HG03025 (cell line): ENCODE measurements at regions not wholly inside any gene's neighbourhood (a gene's known extent, or its start where the extent isn't known, plus 50 kb on each side); places are given as distances from the start of the nearest gene placed in this dataset.

Experiments
- ATAC-seq: cut with Tn5 transposase; IDR thresholded peaks from one replicate; pipeline ENCODE4 v1.9.1; 2021; ENCODE audit warnings: mild to moderate bottlenecking, moderate library complexity; ENCODE audit not compliant: unreplicated experiment, low FRiP score

DNA sequence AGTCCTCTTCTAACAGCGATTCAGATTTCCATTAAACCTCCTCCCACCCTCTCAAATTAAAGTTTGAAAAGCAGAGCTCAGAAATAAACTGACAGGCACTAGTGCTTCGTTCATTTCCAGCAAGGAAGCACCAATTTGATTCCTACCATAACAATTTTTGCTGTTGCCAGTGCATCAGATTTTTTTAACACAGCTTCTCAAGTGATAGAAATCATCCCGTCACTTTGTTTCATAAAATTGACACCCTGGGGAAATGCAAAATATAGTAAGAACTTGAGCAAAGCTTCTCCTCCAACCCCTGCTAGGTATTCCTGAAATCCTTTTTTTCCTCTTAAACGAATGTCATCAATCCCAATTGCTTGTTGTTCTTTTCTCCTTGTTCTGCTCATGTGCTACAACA, 332.1 kb downstream of the FOXG1 start:
- no peak for ATAC-seq

DNA sequence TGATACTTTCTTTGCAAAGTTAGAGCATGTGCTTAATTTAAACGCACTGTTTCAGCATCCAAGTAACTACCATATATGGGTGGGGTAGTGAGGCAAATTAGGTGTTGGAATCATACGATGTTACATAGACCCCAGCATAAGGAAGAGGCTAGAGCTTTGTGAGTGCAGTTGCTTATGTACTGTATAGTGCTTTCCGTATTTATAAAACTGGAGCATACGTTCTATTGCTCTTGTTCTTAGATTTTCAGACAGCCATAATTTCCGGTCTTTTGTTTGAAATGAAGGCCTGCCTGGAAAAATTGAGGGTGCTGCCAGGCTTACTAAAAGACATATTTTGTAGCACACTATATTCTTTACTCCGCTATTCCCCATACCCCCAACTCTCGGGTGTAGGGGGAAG, 335.7 kb downstream of the FOXG1 start:
- no peak for ATAC-seq

DNA sequence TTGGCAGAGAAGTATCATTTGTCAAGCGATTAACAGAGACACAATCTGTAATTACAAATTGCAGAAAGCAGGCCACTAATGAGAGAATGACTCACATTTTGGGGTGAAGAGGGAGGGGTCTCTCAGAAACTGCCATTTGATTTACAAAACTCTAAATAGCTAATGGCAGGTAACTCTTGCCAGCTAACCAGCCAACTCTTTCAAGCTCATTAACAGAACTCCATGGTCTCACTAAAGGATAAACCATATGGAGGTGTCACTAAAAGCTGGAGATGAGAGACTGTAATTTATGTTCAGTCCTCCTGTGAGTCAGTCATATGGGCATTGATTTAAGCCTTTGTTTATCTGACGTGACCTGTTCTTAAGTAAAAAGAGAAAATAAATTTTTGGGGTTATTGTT, 336.4 kb downstream of the FOXG1 start:
- no peak for ATAC-seq

DNA sequence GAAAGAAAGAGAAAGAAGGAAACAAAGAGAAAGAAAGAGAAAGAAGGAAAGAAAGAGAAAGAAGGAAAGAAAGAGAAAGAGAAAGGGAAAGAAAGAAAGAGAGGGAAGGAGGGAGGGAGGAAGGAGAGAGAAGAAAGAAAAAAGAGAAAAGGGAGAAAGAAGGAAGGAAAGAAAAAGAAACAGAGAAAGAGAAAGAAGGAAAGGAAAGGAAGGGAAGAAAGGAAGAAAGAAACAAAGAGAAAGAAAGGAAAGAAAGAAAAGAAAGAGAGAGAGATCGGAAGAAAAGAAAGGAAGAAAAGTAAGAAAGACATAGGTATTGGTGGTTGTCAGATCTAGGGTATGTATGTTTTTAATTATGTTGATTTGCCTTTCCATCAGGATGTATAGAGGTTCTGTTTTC, 342.3 kb downstream of the FOXG1 start:
- no peak for ATAC-seq

DNA sequence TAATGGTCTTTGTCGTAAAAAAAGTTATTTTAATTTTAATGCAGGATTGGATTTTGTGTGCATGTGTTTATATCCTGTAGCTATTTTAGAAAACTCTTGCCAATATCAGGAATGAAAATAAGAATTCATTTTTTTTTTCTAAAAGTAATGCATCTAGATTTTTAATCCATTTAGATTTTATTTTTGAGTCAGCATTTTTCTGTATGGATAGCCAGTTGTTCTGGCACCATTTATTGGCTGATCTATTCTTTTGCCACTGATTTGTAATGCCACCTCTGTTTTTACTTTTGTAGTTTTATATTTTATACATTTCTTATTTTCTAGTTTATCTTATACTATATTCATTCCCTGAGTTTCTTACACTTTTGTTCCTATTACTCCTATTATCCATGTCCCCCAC, 343.0 kb downstream of the FOXG1 start:
- no peak for ATAC-seq

DNA sequence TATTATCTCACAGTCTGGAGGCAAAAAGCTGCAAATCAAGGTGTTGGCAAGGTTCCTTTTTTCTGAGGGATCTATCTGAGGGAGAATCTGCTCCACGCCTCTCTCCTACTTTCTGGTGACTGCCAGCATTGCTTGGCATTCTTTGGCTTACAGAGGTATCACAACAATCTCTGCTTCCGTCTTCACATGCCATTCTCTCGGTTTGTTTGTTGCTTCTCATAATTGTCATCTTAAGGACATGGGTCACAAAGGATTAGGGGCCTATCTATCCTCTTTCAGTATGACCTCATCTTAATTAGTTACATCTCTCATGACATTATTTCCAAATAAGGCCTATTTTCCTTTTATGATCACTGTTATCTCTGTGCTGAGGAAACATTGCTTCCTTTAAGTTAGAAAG, 345.0 kb downstream of the FOXG1 start:
- ATAC-seq: no peak

- ATAC-seq: no peak
These were observed 356.4 kb downstream of the FOXG1 start for GRCh38 chr14:29123017-29123416.

DNA sequence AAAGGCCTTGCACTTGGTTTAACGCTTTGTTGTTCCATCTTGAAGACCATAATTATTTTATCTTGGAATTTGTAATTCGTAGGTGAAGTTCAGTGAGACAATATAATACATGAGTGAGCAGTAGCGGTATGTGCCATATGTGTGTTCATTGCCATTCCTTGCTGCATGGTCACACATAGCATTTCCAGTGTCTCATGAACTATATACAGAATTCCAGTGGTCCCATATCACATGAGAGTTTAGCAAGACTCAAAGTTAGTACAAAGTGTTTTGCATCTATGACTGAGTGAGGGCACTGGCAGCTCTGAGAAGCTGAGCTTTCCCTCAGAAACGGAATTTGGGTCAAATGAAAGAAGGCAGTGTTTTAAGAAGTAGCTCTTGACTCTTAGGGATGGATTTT, 359.8 kb downstream of the FOXG1 start:
- no peak for ATAC-seq

DNA sequence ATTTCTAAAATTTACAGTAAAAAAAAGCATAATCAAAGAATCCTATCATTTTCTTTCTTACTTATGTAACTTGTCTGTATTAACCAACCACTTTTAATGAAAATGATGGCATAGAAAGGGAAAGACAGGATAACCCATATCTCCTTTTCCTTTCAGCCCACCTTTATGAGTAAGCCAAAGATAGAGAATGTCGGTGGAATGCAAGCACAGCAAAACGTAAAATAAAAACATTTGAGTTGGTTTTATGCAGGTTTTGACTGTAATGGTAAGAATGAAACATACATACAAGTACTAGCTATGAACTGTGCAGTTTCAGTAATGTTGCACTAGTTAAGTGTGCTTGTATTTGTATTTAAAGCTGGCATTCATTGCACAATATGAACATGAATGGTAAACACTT, 360.3 kb downstream of the FOXG1 start:
- no peak for ATAC-seq

DNA sequence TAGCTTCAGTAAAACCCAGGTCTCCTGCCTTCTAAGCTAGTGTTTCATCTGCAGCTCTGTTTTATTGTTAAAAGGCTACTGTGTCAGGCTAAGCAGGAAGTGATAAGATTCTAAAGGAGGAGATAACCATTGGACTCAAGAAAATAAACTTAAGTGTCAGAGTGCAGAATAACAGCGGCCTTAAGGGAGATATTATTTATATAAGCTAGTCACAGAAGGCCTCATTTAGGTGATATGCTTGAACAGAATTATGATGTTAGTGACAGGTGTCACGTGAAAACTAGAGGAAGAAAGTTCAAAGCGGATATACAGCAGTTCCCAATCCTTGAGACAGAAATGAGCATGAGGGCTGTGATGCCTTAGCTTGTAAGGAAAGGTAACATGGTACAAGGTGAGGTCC, 373.4 kb downstream of the FOXG1 start:
- no peak for ATAC-seq

DNA sequence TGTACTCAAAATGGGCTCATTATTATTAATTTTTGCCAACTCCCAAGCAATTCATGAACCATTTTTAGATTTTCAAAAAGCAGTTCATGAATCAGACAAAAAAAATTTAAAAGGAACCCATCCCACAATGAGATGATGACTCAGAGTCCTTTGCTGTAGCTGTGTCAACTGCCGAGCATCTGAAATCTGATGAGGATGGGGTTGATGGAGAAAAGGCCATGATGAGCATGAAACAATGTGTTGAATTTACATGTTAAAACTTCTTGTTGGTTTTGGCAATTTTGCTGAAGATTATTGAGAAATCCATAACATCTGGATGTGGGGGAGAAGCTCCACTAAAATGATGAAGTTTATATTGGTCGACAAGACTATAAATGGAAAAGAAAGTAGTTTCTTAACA, 378.0 kb downstream of the FOXG1 start:
- ATAC-seq: no peak

GRCh38 chr14:29148221-29148620, 381.6 kb downstream of the FOXG1 start:
- ATAC-seq: no peak

DNA sequence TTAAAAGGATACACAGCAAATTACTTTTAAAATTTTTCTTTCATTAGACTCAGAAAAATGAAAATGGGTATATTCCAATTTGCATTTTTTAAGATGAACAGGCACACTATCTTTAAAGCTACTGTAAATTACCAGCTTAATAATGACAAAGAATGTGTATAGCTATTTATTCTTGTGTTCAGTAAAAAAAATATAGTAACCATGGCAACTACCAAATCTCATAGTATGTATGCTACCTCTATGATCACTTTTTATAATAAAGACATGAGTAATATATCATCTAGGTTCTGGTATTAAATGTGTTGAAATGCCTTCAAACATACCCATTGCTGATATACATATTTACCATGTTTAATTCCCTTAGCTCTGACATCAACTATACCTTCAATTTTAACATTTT, 383.2 kb downstream of the FOXG1 start:
- ATAC-seq: no peak

DNA sequence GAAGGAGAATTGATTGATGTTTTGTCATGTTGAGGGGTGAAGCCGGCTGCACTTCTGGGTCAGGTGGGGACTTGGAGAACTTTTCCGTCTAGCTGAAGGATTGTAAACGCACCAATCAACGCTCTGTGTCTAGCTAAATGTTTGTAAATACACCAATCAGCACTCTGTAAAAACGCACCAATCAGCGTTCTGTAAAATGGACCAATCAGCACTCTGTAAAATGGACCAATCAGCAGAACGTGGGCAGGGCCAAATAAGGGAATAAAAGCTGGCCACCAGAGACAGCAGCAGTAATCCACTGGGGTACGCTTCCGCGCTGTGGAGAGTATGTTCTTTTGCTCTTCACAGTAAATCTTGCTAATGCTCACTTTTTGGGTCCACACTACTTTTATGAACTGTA, 384.1 kb downstream of the FOXG1 start:
- no peak for ATAC-seq

DNA sequence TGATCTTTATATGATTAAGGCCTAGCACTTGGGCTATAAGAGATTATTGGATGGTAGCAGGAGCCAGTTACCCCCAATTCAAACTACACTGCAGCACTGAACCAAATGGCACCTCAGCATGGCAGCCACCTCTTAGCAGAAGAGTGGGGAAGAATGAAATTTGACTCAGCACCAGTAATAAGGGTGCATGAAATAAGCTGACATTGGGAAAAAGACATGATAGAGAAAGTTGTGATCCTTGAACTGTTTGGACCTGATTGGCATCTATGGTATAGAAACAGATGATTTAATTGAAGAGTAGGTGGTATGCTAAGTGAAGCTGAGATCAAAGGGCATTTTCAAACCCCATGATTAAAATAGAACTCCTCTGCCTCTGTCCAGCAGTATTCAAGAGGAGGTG, 389.5 kb downstream of the FOXG1 start:
- ATAC-seq: no peak

GRCh38 chr14:29161593-29161992, 395.0 kb downstream of the FOXG1 start:
- no peak for ATAC-seq

DNA sequence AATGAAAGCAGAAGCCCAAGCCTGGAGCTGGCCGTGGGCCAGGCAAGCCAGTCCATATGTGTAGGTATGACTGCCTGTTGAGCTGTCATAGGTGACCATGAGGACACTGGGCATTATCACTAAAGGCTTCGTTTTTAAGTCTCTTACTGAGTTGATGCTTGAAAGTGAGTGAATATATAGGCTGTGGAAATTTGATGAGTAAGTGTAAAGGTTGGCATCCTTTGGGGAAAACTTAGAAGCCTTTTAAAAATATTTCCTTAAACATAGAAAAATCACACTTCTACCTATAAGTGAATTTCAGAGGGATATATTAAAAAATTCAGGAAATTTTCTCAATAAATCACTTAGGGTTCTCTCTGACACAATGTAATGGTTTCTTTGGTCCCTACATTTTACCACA, 396.5 kb downstream of the FOXG1 start:
- ATAC-seq: no peak

GRCh38 chr14:29165431-29165830, 398.8 kb downstream of the FOXG1 start:
- no peak for ATAC-seq

- no peak for ATAC-seq
These were observed 399.9 kb downstream of the FOXG1 start for GRCh38 chr14:29166507-29166906.

DNA sequence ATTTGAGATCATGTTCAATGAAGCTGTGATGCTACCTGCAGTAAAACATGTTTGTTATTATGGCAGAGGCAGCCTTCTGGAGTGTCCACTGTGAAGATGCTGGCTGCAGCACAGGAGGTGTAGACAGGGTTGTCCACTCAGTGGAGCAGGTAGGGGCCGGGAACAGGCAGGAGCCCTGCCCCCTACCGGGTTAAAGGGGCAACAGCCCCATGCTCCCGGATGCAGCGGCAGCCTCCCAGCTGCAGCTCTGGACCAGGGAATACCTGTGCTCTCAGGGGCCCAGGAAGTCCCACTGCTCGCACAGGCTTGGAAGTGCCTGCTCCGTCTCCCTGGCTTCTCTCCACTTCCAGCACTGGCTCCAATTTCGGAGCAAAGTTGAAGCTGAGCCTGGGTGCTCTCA, 401.6 kb downstream of the FOXG1 start:
- ATAC-seq: no peak

DNA sequence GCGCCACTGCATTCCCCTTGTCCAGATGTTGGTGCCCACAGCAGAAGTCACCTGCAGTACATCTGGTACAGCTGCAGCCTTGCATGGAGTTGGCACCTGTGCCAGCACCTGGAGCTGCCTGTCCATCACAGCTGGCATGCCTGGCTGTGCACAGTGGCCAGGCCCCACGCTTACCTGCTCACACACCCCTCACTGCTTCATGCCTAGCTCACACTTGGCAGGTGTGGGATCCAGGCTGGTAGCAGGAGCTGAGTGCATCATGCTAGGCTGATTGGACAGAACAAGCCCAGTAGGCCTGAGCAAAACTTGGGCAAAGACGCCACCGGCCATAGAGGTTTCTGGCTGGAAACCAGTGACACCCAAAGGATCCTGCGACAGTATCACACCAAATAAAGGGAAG, 402.8 kb downstream of the FOXG1 start:
- ATAC-seq: no peak

- ATAC-seq: no peak
These were observed 409.1 kb downstream of the FOXG1 start for GRCh38 chr14:29175706-29176105.

DNA sequence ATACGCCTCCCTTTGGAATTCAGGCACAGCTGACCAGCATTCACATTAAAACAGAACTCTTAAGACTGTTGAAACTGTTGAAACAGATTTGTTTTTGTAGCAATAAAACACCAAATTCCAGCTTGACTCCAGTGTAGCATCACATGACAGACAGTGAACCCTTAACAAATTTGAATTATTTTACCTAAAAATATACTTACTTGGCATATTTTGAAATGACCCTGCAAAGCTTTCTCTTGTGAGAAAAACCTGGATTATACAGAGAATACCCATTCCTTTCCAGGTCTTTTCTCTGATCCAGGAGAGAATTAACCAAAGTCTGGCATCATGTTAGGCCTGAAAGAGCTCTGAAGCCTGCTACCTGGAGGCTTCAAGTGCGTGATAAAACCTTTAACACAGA, 410.3 kb downstream of the FOXG1 start:
- no peak for ATAC-seq

DNA sequence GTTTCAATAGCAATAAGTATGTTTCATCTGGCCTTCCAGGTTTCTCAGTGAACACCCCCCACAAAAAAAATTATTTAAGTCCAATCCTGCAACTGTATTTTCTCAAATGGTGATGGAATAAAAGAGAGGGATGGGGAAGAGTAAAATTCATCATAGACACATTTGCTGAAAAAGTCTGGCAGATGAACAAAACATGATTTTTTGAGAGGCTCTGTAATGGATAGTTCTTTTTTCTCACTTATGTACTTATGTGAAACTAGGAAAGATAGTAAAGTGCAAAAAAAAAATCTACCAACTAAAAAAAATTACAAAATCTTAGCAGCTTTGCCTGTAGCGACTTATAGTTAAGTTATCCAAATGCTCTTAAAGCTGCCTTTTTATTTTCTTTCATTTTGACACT, 412.4 kb downstream of the FOXG1 start:
- ATAC-seq: no peak
